H9 (cell line): ENCODE measurements at regions not wholly inside any gene's neighbourhood (a gene's known extent, or its start where the extent isn't known, plus 50 kb on each side); places are given as distances from the start of the nearest gene placed in this dataset.

Experiments used
- DNase-seq: peaks from one replicate; pipeline ENCODE4 v3.0.0-alpha.2; 2017
- H2AFZ ChIP-seq: one replicate; pipeline ENCODE4 v1.6.1; 2013; ENCODE audit warnings: mild to moderate bottlenecking, low read length, control low read depth, moderate library complexity
- H2AK5ac ChIP-seq: 2 replicates; pipeline ENCODE4 v1.6.1; 2013; ENCODE audit warnings: low read length, control low read depth, mixed read lengths; ENCODE audit not compliant: insufficient read length
- H2BK120ac ChIP-seq: one replicate; pipeline ENCODE4 v1.6.1; 2013; ENCODE audit warnings: low read depth, mild to moderate bottlenecking, low read length, control low read depth, inconsistent platforms; ENCODE audit not compliant: poor library complexity, severe bottlenecking
- H2BK12ac ChIP-seq: 2 replicates; pipeline ENCODE4 v1.6.1; 2013; ENCODE audit warnings: low read length, control low read depth, mixed read lengths, low read depth; ENCODE audit not compliant: insufficient read length
- H2BK15ac ChIP-seq: 2 replicates; pipeline ENCODE4 v1.6.1; 2013; ENCODE audit warnings: low read depth, low read length, control low read depth
- H2BK20ac ChIP-seq: one replicate; pipeline ENCODE4 v1.6.1; 2013; ENCODE audit warnings: low read depth, mild to moderate bottlenecking, low read length, control low read depth, inconsistent platforms; ENCODE audit not compliant: poor library complexity, severe bottlenecking
- H2BK5ac ChIP-seq: 2 replicates; pipeline ENCODE4 v1.6.1; 2013; ENCODE audit warnings: low read length, control low read depth, mixed read lengths; ENCODE audit not compliant: insufficient read length
- H3K14ac ChIP-seq: 2 replicates; pipeline ENCODE4 v1.6.1; 2013; ENCODE audit warnings: low read length, control low read depth; ENCODE audit not compliant: insufficient read depth
- H3K18ac ChIP-seq: 2 replicates; pipeline ENCODE4 v1.6.1; 2013; ENCODE audit warnings: low read depth, mild to moderate bottlenecking, mixed read lengths, low read length, control low read depth; ENCODE audit not compliant: insufficient read length
- H3K23ac ChIP-seq: 2 replicates; pipeline ENCODE4 v1.6.1; 2013; ENCODE audit warnings: low read length, control low read depth, mixed read lengths, low read depth; ENCODE audit not compliant: insufficient read length
- H3K23me2 ChIP-seq: 2 replicates; pipeline ENCODE4 v1.6.1; 2013; ENCODE audit warnings: low read depth, mild to moderate bottlenecking, mixed read lengths, low read length, control low read depth; ENCODE audit not compliant: insufficient read length, poor library complexity, severe bottlenecking
- H3K27ac ChIP-seq: 2 replicates; pipeline ENCODE4 v1.5.1; 2013; ENCODE audit warnings: low read length, control low read depth, mixed read lengths, low read depth; ENCODE audit not compliant: insufficient read length
- H3K27me3 ChIP-seq: 2 replicates; pipeline ENCODE4 v1.6.1; 2013; ENCODE audit warnings: low read length, control low read depth, inconsistent platforms; ENCODE audit not compliant: insufficient read depth
- H3K4ac ChIP-seq: 2 replicates; pipeline ENCODE4 v1.6.1; 2013; ENCODE audit warnings: low read depth, mild to moderate bottlenecking, control low read depth, inconsistent platforms, low read length, moderate library complexity
- H3K4me1 ChIP-seq: 2 replicates; pipeline ENCODE4 v1.6.1; 2013; ENCODE audit warnings: low read length, control low read depth, inconsistent platforms; ENCODE audit not compliant: insufficient read depth
- H3K4me2 ChIP-seq: 2 replicates; pipeline ENCODE4 v1.6.1; 2013; ENCODE audit warnings: low read length, control low read depth, mixed read lengths; ENCODE audit not compliant: insufficient read length, insufficient read depth
- H3K56ac ChIP-seq: 2 replicates; pipeline ENCODE4 v1.6.1; 2013; ENCODE audit warnings: low read depth, mild to moderate bottlenecking, mixed read lengths, low read length, control low read depth; ENCODE audit not compliant: insufficient read length
- H3K79me1 ChIP-seq: 2 replicates; pipeline ENCODE4 v1.6.1; 2013; ENCODE audit warnings: low read depth, mild to moderate bottlenecking, moderate library complexity, low read length, control low read depth, inconsistent platforms; ENCODE audit not compliant: insufficient read depth, poor library complexity, severe bottlenecking
- H3K79me2 ChIP-seq: 2 replicates; pipeline ENCODE4 v1.6.1; 2013; ENCODE audit warnings: low read length, control low read depth, inconsistent platforms; ENCODE audit not compliant: insufficient read depth
- H3K9ac ChIP-seq: 2 replicates; pipeline ENCODE4 v1.6.1; 2013; ENCODE audit warnings: low read length, control low read depth, mixed read lengths; ENCODE audit not compliant: insufficient read length; ENCODE audit errors: extremely low read depth
- H3K9me3 ChIP-seq: one replicate; pipeline ENCODE4 v1.6.1; 2013; ENCODE audit warnings: low read depth, low read length, inconsistent platforms; ENCODE audit not compliant: control insufficient read depth
- H3T11ph ChIP-seq: one replicate; pipeline ENCODE4 v1.6.1; 2013; ENCODE audit warnings: mild to moderate bottlenecking, low read length, control low read depth, inconsistent platforms
- H4K20me1 ChIP-seq: one replicate; pipeline ENCODE4 v1.6.1; 2013; ENCODE audit not compliant: control insufficient read depth, insufficient read length, insufficient read depth
- H4K5ac ChIP-seq: 2 replicates; pipeline ENCODE4 v1.6.1; 2013; ENCODE audit warnings: low read depth, mild to moderate bottlenecking, mixed read lengths, low read length, control low read depth; ENCODE audit not compliant: insufficient read length
- H4K8ac ChIP-seq: replicated peaks from 2 replicates; pipeline ENCODE4 v1.6.1; 2013; ENCODE audit warnings: low read length, control low read depth, mixed read lengths, low read depth; ENCODE audit not compliant: insufficient read length
- H4K91ac ChIP-seq: 2 replicates; pipeline ENCODE4 v1.6.1; 2013; ENCODE audit warnings: low read depth, mild to moderate bottlenecking, moderate library complexity, mixed read lengths, low read length, control low read depth; ENCODE audit not compliant: insufficient read length
- H3K27ac Mint-ChIP-seq, 3 experiments: 2 replicates in 2 of 3; 3 replicates in 1 of 3; pipeline ENCODE4 v1.8.0; 2020 to 2021; ENCODE audit warnings: mixed read lengths in 3 of 3, mild to moderate bottlenecking in 1 of 3, moderate library complexity in 1 of 3
- H3K27me3 Mint-ChIP-seq: 2 replicates; pipeline ENCODE4 v1.8.0; 2021; ENCODE audit warnings: low read depth, mild to moderate bottlenecking, moderate library complexity, mixed read lengths
- H3K36me3 Mint-ChIP-seq, 3 experiments: 2 replicates in 2 of 3; 3 replicates in 1 of 3; pipeline ENCODE4 v1.8.0; 2020 to 2021; ENCODE audit warnings: low read depth in 3 of 3, mixed read lengths in 3 of 3; ENCODE audit not compliant: insufficient read depth in 1 of 3
- H3K4me1 Mint-ChIP-seq, 2 experiments: 2 replicates each; pipeline ENCODE4 v1.8.0; 2020; ENCODE audit warnings: mixed read lengths in 2 of 2
- H3K4me3 Mint-ChIP-seq, 2 experiments: 2 replicates in 1 of 2; 3 replicates in 1 of 2; pipeline ENCODE4 v1.8.0; 2020 to 2021; ENCODE audit warnings: mild to moderate bottlenecking in 2 of 2, mixed read lengths in 2 of 2, moderate library complexity in 1 of 2
- H3K9me3 Mint-ChIP-seq, 2 experiments: 2 replicates in 1 of 2; 3 replicates in 1 of 2; pipeline ENCODE4 v1.8.0; 2020; ENCODE audit warnings: mild to moderate bottlenecking in 2 of 2, mixed read lengths in 2 of 2, moderate library complexity in 1 of 2
- CTCF ChIP-seq: fragments of 200-600 bp; sonication (generic); conservative IDR thresholded peaks from 3 replicates; pipeline ENCODE4 v1.8.0; 2021; ENCODE audit warnings: antibody characterized with exemption, mild to moderate bottlenecking

GRCh38 chr4:170306208-170306607, 216.5 kb upstream of the AADAT start:
- Histone ChIP-seq H4K20me1 (no peaks in the 10 kb centered on the region), H2BK12ac (no peak overlapping the region), H3K79me1 (no peaks in the 10 kb centered on the region), H2AK5ac (no peak overlapping the region), H3K14ac (no peak overlapping the region), H3K18ac (no peak overlapping the region), H3K9ac (no peak overlapping the region), H4K91ac (no peak overlapping the region), H3K27me3 (no peaks in the 10 kb centered on the region), H3K56ac (no peak overlapping the region), H3K4me1 (no peaks in the 10 kb centered on the region), H3K79me2 (no peaks in the 10 kb centered on the region), H2AFZ (no peak overlapping the region), H2BK120ac (no peak overlapping the region), H4K8ac (no peak overlapping the region), H4K5ac (no peak overlapping the region), H3T11ph (no peak overlapping the region), H2BK5ac (no peak overlapping the region), H2BK15ac (no peak overlapping the region), H3K23me2 (no peaks in the 10 kb centered on the region), H3K4me2 (no peak overlapping the region), H3K9me3 (no peaks in the 10 kb centered on the region), H2BK20ac (no peak overlapping the region), H3K4ac (no peak overlapping the region), H3K27ac (no peak overlapping the region), H3K23ac (no peak overlapping the region)
- TF ChIP-seq CTCF, result no peak
- Mint-ChIP-seq H3K27me3 (no peaks in the 10 kb centered on the region), H3K4me1 (no peaks in the 10 kb centered on the region), H3K27ac (no peak overlapping the region), H3K9me3 (no peaks in the 10 kb centered on the region), H3K36me3 (no peaks in the 10 kb centered on the region), H3K4me3 (no peak overlapping the region)
- DNase-seq, result no peak
